ENCODE measurements at regions not wholly inside any gene's neighbourhood (a gene's known extent, or its start where the extent isn't known, plus 50 kb on each side); places are given as distances from the start of the nearest gene placed in this dataset.

- Histone ChIP-seq H3K56ac (ENCODE audit: extremely low read depth, insufficient read depth, low read length) (no peak overlapping the region), H3K4me1 (ENCODE audit: control insufficient read depth, insufficient read depth, low read length) (no peaks in the 10 kb centered on the region), H3K9ac (ENCODE audit: low read depth, low read length) (no peak overlapping the region), H3K23ac (ENCODE audit: low read depth, low read length) (no peak overlapping the region), H2AK5ac (ENCODE audit: low read depth, low read length) (no peak overlapping the region), H4K5ac (ENCODE audit: low read depth, low read length) (no peak overlapping the region), H2BK5ac (ENCODE audit: low read depth, low read length, poor library complexity, severe bottlenecking) (no peak overlapping the region), H3K18ac (ENCODE audit: low read depth, low read length) (no peak overlapping the region), H2AK9ac (replicated peaks; ENCODE audit: low read depth, low read length, poor library complexity) (no peak overlapping the region), H3K9me1 (ENCODE audit: insufficient read depth, low read length) (no peaks in the 10 kb centered on the region), H2AFZ (replicated peaks; ENCODE audit: low read length, poor library complexity) (no peak overlapping the region), H2BK120ac (ENCODE audit: low read depth, low read length) (no peak overlapping the region), H4K20me1 (ENCODE audit: insufficient read depth, low read length) (no peaks in the 10 kb centered on the region), H4K91ac (ENCODE audit: insufficient read depth, low read depth, low read length) (no peak overlapping the region), H3K9me3 (ENCODE audit: control insufficient read depth, insufficient read depth, low read length) (no peaks in the 10 kb centered on the region), H2BK15ac (ENCODE audit: low read depth, low read length) (no peak overlapping the region), H2BK20ac (ENCODE audit: low read depth, low read length) (no peak overlapping the region), H4K8ac (ENCODE audit: low read depth in 2 of 2, low read length in 2 of 2) (no peak overlapping the region), H3K4ac (ENCODE audit: low read depth, low read length) (no peak overlapping the region), H3K36me3 (ENCODE audit: control insufficient read depth, insufficient read depth, low read length) (no peaks in the 10 kb centered on the region), H3K4me3 (ENCODE audit: insufficient read depth, low read depth, low read length) (no peak overlapping the region), H3K27ac (ENCODE audit: insufficient read depth, low read length) (no peak overlapping the region), H3K4me2 (ENCODE audit: low read depth, low read length) (no peak overlapping the region), H3K27me3 (ENCODE audit: control insufficient read depth, insufficient read depth, low read length) (no peaks in the 10 kb centered on the region; the same call in 1 of the 2 replicates), H3K79me1 (ENCODE audit: low read depth in 1 of 2, low read length in 2 of 2) (no peaks in the 10 kb centered on the region), H3K14ac (replicated peaks; ENCODE audit: low read depth, low read length) (no peak overlapping the region)
- no TSS peak for BruUV-seq (replicated peaks)
- ChIA-PET CTCF (no interaction called here), POLR2A (ENCODE audit: unreplicated experiment) (no interaction called here)
- dilution Hi-C loops (cut with HindIII; ENCODE audit: low sequenced_read_pairs, unreplicated experiment) = no loop called here
- intact Hi-C loops (cut with micrococcal nuclease) = no loop called here
- ATAC-seq (ENCODE audit: low read depth) (no peak), DNase-seq (no peak)
- in situ Hi-C loops (cut with MboI; ENCODE audit: low sequenced_read_pairs) = no loop called here
- no CpG with 5 or more reads among the region's 5 CpGs for WGBS, 2 experiments (ENCODE audit: extremely low coverage in 2 of 2, insufficient read length in 1 of 2)
- TF ChIP-seq CTCF (conservative IDR thresholded peaks at IDR 0.05; ENCODE audit: low read depth, low read length) (no peak), CEBPB (IDR thresholded peaks at IDR 0.05; ENCODE audit: low read depth, low read length) (no peak), RAD21 (IDR thresholded peaks at IDR 0.05; ENCODE audit: low read length) (no peak), CHD1 (IDR thresholded peaks at IDR 0.05; ENCODE audit: low read depth, low read length) (no peak), MXI1 (IDR thresholded peaks at IDR 0.05; ENCODE audit: borderline replicate concordance, low read depth, low read length) (no peak)
These were observed 139.3 kb downstream of the IRS2 start for GRCh38 chr13:109647053-109647452.

All from IMR-90 (cell line).